ENCODE measurements at regions not wholly inside any gene's neighbourhood (a gene's known extent, or its start where the extent isn't known, plus 50 kb on each side); places are given as distances from the start of the nearest gene placed in this dataset.

GRCh38 chr10:15439341-15439842, 68.3 kb upstream of the FAM171A1 start:
- no peak overlapping the region for H3K27ac ChIP-seq
- intact Hi-C loops (cut with DNase I), result no loop called here
- no peak overlapping the region for H3K9ac ChIP-seq (ENCODE audit: low read depth in 2 of 2, low read length in 2 of 2)
- H3K36me3 ChIP-seq, result no peaks in the 10 kb centered on the region
- no peaks in the 10 kb centered on the region for H3K9me3 ChIP-seq
- H3K27me3 ChIP-seq, result no peaks in the 10 kb centered on the region
- TF ChIP-seq CTCF (IDR thresholded peaks at IDR 0.05), result no peak
- no peaks in the 10 kb centered on the region for H3K4me1 ChIP-seq
- peak overlapping the region; percentile 11 for H3K4me3 ChIP-seq
- no peak for DNase-seq

- intact Hi-C loops (cut with DNase I), result no loop called here
Measured at GRCh38 chr10:15436696-15437095, 65.6 kb upstream of the FAM171A1 start.

GRCh38 chr10:15433850-15434537, 62.9 kb upstream of the FAM171A1 start:
- H3K4me1 ChIP-seq, result no peaks in the 10 kb centered on the region
- H3K27ac ChIP-seq, result no peak overlapping the region
- no peak overlapping the region for H3K9ac ChIP-seq (ENCODE audit: low read depth in 2 of 2, low read length in 2 of 2)
- H3K4me3 ChIP-seq, result no peak overlapping the region
- peak; percentile 47 for DNase-seq
- no peaks in the 10 kb centered on the region for H3K9me3 ChIP-seq
- intact Hi-C loops (cut with DNase I), result loop anchor here (5.0 kb wide), 2 partner anchors 288 to 383 kb away; no protein-coding TSS in a partner anchor
- no peaks in the 10 kb centered on the region for H3K36me3 ChIP-seq
- TF ChIP-seq CTCF (IDR thresholded peaks at IDR 0.05), result peak; percentile 68
- no peaks in the 10 kb centered on the region for H3K27me3 ChIP-seq

More at GRCh38 chr10:15436696-15437095, 65.6 kb upstream of the FAM171A1 start:
- H3K36me3 ChIP-seq, result no peaks in the 10 kb centered on the region
- no peaks in the 10 kb centered on the region for H3K9me3 ChIP-seq
- H3K4me1 ChIP-seq, result no peaks in the 10 kb centered on the region
- no peak for DNase-seq
- no peak overlapping the region for H3K9ac ChIP-seq (ENCODE audit: low read depth in 2 of 2, low read length in 2 of 2)
- TF ChIP-seq CTCF (IDR thresholded peaks at IDR 0.05), result no peak
- no peaks in the 10 kb centered on the region for H3K27me3 ChIP-seq
- H3K27ac ChIP-seq, result no peak overlapping the region
- H3K4me3 ChIP-seq, result no peak overlapping the region

- H3K36me3 ChIP-seq, result no peaks in the 10 kb centered on the region
- no peaks in the 10 kb centered on the region for H3K9me3 ChIP-seq
- TF ChIP-seq CTCF (IDR thresholded peaks at IDR 0.05), result no peak
- no peak for DNase-seq
- intact Hi-C loops (cut with DNase I), result loop anchor here (5.0 kb wide), 2 partner anchors 290 to 385 kb away; no protein-coding TSS in a partner anchor
- H3K27ac ChIP-seq, result no peak overlapping the region
- H3K9ac ChIP-seq (ENCODE audit: low read depth in 2 of 2, low read length in 2 of 2), result no peak overlapping the region
- no peaks in the 10 kb centered on the region for H3K4me1 ChIP-seq
- H3K27me3 ChIP-seq, result no peaks in the 10 kb centered on the region
- no peak overlapping the region for H3K4me3 ChIP-seq
Measured at GRCh38 chr10:15432266-15432665, 61.2 kb upstream of the FAM171A1 start.

GRCh38 chr10:15430969-15431771, 60.1 kb upstream of the FAM171A1 start:
- intact Hi-C loops (cut with DNase I), result loop anchor here (5.0 kb wide), 2 partner anchors 291 to 386 kb away; no protein-coding TSS in a partner anchor
- no peaks in the 10 kb centered on the region for H3K9me3 ChIP-seq
- no peaks in the 10 kb centered on the region for H3K27me3 ChIP-seq
- no peaks in the 10 kb centered on the region for H3K36me3 ChIP-seq
- H3K4me1 ChIP-seq, result no peaks in the 10 kb centered on the region
- H3K9ac ChIP-seq (ENCODE audit: low read depth in 2 of 2, low read length in 2 of 2), result no peak overlapping the region
- no peak overlapping the region for H3K27ac ChIP-seq
- H3K4me3 ChIP-seq, result no peak overlapping the region
- TF ChIP-seq CTCF (IDR thresholded peaks at IDR 0.05), result no peak
- no peak for DNase-seq
